GM18502 (cell line): ENCODE measurements at regions not wholly inside any gene's neighbourhood (a gene's known extent, or its start where the extent isn't known, plus 50 kb on each side); places are given as distances from the start of the nearest gene placed in this dataset.

Experiments
- ATAC-seq: cut with Tn5 transposase; IDR thresholded peaks from one replicate; pipeline ENCODE4 v1.9.1; 2021; ENCODE audit warnings: mild to moderate bottlenecking; ENCODE audit not compliant: unreplicated experiment, poor library complexity

DNA sequence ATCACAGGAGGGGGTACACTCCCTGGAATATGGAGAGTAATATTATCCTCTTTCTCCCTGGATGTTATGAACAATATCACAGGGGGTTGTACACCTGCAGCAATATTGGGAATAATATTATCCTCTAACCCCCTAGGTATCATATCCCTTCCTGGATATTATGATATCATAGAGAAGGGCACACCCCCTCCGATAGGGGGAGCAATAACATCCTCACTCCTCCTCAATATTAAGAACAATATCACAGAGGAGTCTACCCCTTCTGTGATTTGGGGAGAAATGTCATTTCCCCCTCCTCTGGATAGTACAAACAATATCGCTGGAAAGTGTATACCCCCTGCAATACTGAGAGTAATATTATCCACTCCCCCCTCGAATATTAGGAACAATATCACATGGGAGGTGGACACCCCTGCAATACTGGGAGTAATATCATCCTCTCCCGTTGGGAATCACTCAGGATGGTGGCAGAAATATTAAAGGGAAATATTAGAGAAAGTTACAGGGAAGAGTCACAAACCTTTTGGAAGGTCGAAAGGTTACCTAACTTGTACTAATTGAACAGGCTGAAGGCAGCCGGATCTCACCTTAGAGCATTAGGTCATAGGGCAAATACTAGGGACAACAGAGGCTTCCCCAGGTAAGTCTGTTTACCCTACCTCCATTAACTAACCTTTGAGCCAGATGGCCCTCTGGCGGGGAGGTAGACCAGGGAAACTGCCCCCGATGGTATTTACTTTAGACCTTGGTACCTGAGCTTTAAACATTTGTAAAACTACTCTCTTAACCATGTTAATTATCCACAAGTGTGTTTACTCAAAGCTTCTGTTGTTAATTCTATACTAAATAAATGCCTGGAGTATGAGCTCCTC, 57.5 kb upstream of the FREM1 start:
- ATAC-seq, result no peak

DNA sequence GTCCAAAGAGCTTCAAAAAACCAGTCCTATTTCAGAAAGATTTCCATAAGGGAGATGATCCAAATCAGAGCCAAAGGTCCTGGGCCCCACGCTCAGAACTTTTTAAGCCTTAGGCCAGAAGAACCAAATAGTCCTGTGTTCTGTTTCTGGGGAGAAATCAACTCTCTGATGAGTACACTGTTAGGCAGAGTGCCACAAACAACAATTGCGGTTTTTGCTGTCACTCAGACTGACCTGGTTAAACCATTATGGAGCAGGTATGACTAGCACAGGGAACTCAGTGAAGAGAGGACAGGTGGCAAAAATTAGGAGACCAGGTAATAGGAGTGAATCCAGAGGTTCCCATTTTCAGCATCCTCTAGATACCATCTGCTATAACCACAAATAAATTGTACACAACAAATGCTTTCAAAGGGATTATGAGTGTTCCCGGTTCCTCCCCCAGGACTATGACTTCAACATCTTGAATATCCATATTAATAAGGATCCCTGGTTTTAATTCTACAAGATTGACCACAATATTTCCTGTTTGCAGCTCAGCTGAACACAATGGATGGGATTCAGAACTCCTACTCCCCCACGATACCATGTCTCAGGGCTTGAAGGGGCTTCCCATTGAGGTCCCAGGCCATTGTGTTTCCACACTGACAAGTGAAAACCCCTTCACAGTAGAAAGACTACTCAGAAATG, 52.1 kb upstream of the FREM1 start:
- ATAC-seq, result no peak

DNA sequence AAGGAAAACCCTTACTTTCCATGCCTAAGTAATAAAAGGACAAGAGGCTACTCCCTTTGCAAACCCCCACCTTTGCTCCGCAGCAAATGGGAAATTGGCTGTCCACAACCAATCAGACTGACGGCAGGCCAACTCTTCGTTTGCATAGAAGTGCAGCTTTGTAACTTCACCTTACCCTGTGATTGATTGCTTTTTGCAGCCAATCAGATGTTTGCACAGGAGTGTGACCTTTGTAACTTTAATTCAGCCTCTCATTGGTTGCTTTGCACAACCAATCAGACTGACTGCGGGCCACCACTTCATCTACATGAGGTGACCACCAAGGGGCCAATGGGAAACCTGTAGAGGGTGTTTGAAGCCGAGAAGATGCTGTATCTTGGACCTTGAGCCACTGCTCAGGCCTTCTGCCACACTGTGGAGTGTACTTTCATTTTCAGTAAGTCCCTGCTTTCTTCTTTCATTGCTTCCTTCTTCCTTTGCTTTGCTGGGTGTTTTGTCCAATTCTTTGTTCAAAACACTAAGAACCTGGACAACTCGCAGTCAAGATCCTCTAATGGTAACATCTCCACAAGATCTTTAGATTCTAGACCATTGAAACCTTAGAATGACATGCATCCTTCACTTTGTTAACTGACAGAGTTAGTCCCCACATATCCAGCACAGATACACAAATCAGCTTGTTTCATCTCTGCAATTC, 51.3 kb upstream of the FREM1 start:
- no peak for ATAC-seq

DNA sequence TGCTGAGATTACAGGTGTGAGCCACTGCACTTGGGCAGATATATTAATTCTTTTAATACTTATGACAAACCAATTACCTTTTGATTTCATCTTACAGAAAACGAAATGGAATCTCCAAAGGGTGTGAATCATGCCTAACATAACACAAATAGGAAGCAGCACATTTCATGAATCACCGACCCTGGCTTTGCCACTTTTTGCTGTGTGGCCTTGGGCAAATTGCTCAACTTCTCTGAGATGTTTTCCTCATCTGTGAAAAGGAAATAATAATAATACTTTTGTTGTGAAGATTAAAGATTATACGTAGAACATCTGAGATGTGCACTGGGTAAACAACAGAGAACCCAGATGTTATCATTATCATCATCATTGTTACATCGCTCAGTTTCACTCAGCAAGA, 50.7 kb upstream of the FREM1 start:
- no peak for ATAC-seq
